Neutrophil (primary cell): ENCODE measurements at regions not wholly inside any gene's neighbourhood (a gene's known extent, or its start where the extent isn't known, plus 50 kb on each side); places are given as distances from the start of the nearest gene placed in this dataset.

Experiments
- H3K27ac ChIP-seq: fragments of 200-600 bp; sonication (generic); 2 replicates; pipeline ENCODE4 v1.5.1; 2016; ENCODE audit warnings: mild to moderate bottlenecking, moderate library complexity
- H3K27me3 ChIP-seq: fragments of 200-600 bp; sonication (generic); 2 replicates; pipeline ENCODE4 v1.6.0; 2016; ENCODE audit warnings: mild to moderate bottlenecking
- H3K36me3 ChIP-seq: fragments of 200-600 bp; sonication (generic); 2 replicates; pipeline ENCODE4 v1.5.1; 2017
- H3K4me1 ChIP-seq, 2 experiments: fragments of 200-600 bp in 1 of 2; sonication (generic) in 1 of 2; 1 replicate in 1 of 2; 2 replicates in 1 of 2; pipeline versions ENCODE4 v1.5.1 to v1.6.1; 2013 to 2016; ENCODE audit warnings: low read depth in 1 of 2, low read length in 1 of 2, mild to moderate bottlenecking in 1 of 2, moderate library complexity in 1 of 2; ENCODE audit not compliant: control insufficient read depth in 1 of 2, insufficient read depth in 1 of 2
- H3K4me3 ChIP-seq, 2 experiments: fragments of 200-600 bp in 1 of 2; sonication (generic) in 1 of 2; 1 replicate in 1 of 2; 2 replicates in 1 of 2; pipeline ENCODE4 v1.5.1; 2013 to 2016; ENCODE audit warnings: low read depth in 1 of 2, low read length in 1 of 2, mild to moderate bottlenecking in 1 of 2, moderate library complexity in 1 of 2
- H3K9me3 ChIP-seq: fragments of 200-600 bp; sonication (generic); 2 replicates; pipeline ENCODE4 v1.5.1; 2016
- CTCF ChIP-seq: fragments of 200-600 bp; sonication (generic); IDR thresholded peaks from 2 replicates; pipeline ENCODE4 v1.5.1; 2016; ENCODE audit warnings: antibody characterized with exemption

GRCh38 chr15:69505956-69506556 is 53.4 kb downstream of the RPLP1 start:
- no peak for TF ChIP-seq CTCF

GRCh38 chr15:69508659-69509058 is 56.0 kb downstream of the RPLP1 start:
- TF ChIP-seq CTCF = no peak
- no peaks in the 10 kb centered on the region for H3K4me1 ChIP-seq
- peaks cover 2% of the 10 kb centered on the region for H3K27me3 ChIP-seq
- no peaks in the 10 kb centered on the region for H3K36me3 ChIP-seq
- no peak overlapping the region for H3K27ac ChIP-seq
- H3K9me3 ChIP-seq = no peaks in the 10 kb centered on the region
- no peak overlapping the region for H3K4me3 ChIP-seq

More at GRCh38 chr15:69505956-69506556, 53.4 kb downstream of the RPLP1 start:
- Histone ChIP-seq H3K27me3 (no peaks in the 10 kb centered on the region), H3K9me3 (no peaks in the 10 kb centered on the region), H3K4me1 (no peaks in the 10 kb centered on the region), H3K27ac (no peak overlapping the region), H3K36me3 (no peaks in the 10 kb centered on the region), H3K4me3 (no peak overlapping the region)

- Histone ChIP-seq H3K27me3 (peaks cover 5% of the 10 kb centered on the region), H3K27ac (no peak overlapping the region), H3K36me3 (no peaks in the 10 kb centered on the region), H3K9me3 (no peaks in the 10 kb centered on the region), H3K4me3 (no peak overlapping the region), H3K4me1 (no peaks in the 10 kb centered on the region)
- no peak for TF ChIP-seq CTCF
Measured at GRCh38 chr15:69509131-69509530, 56.5 kb downstream of the RPLP1 start.

GRCh38 chr15:69510556-69510955 is 57.9 kb downstream of the RPLP1 start:
- peaks cover 5% of the 10 kb centered on the region for H3K27me3 ChIP-seq
- H3K27ac ChIP-seq = no peak overlapping the region
- H3K4me3 ChIP-seq = no peak overlapping the region
- TF ChIP-seq CTCF = no peak
- H3K9me3 ChIP-seq = no peaks in the 10 kb centered on the region
- H3K36me3 ChIP-seq = no peaks in the 10 kb centered on the region
- H3K4me1 ChIP-seq = peaks cover 3% of the 10 kb centered on the region in 2 experiments

GRCh38 chr15:69511015-69511414 is 58.4 kb downstream of the RPLP1 start:
- Histone ChIP-seq H3K9me3 (no peaks in the 10 kb centered on the region), H3K27ac (no peak overlapping the region), H3K27me3 (peaks cover 5% of the 10 kb centered on the region), H3K4me3 (no peak overlapping the region), H3K36me3 (no peaks in the 10 kb centered on the region), H3K4me1 (peaks cover 4 to 6% of the 10 kb centered on the region in 2 experiments)
- TF ChIP-seq CTCF = no peak
